ENCODE measurements at regions not wholly inside any gene's neighbourhood (a gene's known extent, or its start where the extent isn't known, plus 50 kb on each side); places are given as distances from the start of the nearest gene placed in this dataset.

DNA sequence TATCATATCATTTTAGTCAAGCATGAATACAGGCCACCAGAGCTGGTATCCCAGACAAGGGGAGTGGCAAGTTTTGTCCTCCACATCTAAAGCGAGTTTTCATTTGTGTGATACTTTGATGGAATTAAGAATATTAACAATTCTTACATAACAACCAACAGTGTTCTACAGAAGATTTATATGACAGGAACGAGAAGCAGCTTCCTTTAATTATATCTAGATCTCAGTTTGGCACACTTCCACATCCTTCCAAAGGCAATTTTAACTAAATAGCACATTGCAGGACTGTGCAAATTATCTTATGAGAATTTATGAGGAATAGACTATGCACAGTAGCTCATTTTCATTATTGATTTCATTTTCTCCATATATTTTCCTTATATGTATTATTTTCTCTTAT, 121.2 kb upstream of the GUCY1A1 start:
- TF ChIP-seq YY1 (IDR thresholded peaks at IDR 0.05; ENCODE audit: insufficient read depth, insufficient read length) (no peak), ZNF274 (IDR thresholded peaks at IDR 0.05; ENCODE audit: low read depth, low read length) (no peak)
